Stimulated activated naive CD8-positive, alpha-beta T cell treated with anti-CD3 and anti-CD28 coated beads, Interleukin-15, Interleukin-2, amounts not matched to agents 100 U/mL and 50 U/mL, for 24 hours (primary cell): ENCODE measurements at regions not wholly inside any gene's neighbourhood (a gene's known extent, or its start where the extent isn't known, plus 50 kb on each side); places are given as distances from the start of the nearest gene placed in this dataset.

Source experiments
- ATAC-seq: fragments of 150-1000 bp; cut with Tn5 transposase; one replicate; pipeline ENCODE4 v1.10.0; 2021
- DNase-seq: peaks from one replicate; pipeline ENCODE4 v3.0.0; 2021

- ATAC-seq = no peak
- no peak for DNase-seq
These were observed 342.8 kb downstream of the MTX2 start for GRCh38 chr2:176612036-176612435.

- ATAC-seq (no peak), DNase-seq (no peak)
These were observed 343.5 kb downstream of the MTX2 start for GRCh38 chr2:176612736-176613135.

GRCh38 chr2:176613323-176613987, 344.2 kb downstream of the MTX2 start:
- ATAC-seq (no peak), DNase-seq (no peak)

DNA sequence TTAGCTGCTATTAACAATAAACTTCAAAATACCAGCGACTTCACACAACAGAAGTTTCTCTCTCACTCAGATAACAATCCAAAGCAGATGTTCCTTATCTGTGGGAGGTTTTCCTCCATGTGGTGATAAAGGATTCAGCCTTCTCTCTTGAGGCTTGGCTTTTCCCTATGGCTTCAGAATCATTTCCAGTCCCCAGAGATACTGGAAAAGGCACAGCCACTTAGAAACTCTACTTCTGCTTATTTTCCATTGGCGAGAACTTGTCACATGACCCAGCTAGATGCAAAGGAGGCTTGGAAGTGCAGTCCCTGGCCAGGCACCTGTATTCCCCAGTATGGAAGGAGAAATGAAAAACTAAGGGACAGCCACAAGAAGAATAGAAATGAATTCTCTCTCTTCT, 344.8 kb downstream of the MTX2 start:
- no peak for ATAC-seq
- no peak for DNase-seq

GRCh38 chr2:176614930-176615329, 345.7 kb downstream of the MTX2 start:
- no peak for ATAC-seq
- DNase-seq = no peak

GRCh38 chr2:176619504-176619903, 350.3 kb downstream of the MTX2 start:
- ATAC-seq = no peak
- no peak for DNase-seq

GRCh38 chr2:176621350-176621749, 352.1 kb downstream of the MTX2 start:
- DNase-seq (no peak), ATAC-seq (no peak)

DNA sequence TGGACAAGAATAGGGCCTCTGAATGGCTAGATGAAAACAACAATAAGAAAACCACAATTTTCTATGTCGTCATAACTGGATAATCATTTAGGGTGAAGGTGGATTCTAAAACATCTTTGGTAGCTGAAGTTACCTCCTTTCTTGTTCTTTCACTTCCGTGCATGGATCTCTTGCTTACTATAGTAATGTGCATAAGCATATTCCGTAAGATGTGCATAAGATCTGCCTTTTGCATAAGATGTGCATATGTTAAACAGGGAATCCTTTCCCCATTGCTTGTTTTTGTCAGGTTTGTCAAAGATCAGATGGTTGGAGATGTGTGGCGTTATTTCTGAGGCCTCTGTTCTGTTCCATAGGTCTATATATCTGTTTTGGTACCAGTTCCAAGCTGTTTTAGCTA, 353.6 kb downstream of the MTX2 start:
- DNase-seq (no peak), ATAC-seq (no peak)

DNA sequence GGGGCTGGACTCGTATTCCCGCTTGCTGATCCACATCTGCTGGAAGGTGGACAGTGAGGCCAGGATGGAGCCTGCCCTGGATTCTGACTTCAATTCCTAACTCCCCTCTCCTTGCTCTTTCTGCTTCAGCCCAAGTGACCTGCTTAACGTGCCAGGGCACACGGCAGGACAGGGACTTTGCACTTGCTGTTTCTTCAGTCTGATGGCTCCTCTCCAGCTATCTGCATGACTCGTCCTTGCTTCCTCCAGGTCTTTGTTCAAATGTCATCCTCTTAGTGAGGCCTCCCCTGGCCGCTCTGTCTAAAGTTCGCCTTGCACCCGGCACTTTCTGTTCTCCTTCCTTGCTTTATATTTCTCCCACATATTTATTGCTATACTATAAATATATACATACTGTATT, 357.6 kb downstream of the MTX2 start:
- DNase-seq (no peak), ATAC-seq (no peak)

GRCh38 chr2:176628438-176628837, 359.2 kb downstream of the MTX2 start:
- DNase-seq (no peak), ATAC-seq (no peak)

GRCh38 chr2:176633754-176634153, 364.5 kb downstream of the MTX2 start:
- ATAC-seq (no peak), DNase-seq (no peak)

- ATAC-seq = no peak
These were observed 367.2 kb downstream of the MTX2 start for GRCh38 chr2:176636401-176636800.

GRCh38 chr2:176637142-176637485, 367.9 kb downstream of the MTX2 start:
- no peak for ATAC-seq
- no peak for DNase-seq

More at GRCh38 chr2:176636401-176636800, 367.2 kb downstream of the MTX2 start:
- DNase-seq = no peak

GRCh38 chr2:176637486-176638166, 368.4 kb downstream of the MTX2 start:
- peak; percentile 51 for ATAC-seq
- DNase-seq = peak; percentile 19

- peak; percentile 89 for ATAC-seq
- DNase-seq = peak; percentile 72
These were observed 369.1 kb downstream of the MTX2 start for GRCh38 chr2:176638167-176639015.

DNA sequence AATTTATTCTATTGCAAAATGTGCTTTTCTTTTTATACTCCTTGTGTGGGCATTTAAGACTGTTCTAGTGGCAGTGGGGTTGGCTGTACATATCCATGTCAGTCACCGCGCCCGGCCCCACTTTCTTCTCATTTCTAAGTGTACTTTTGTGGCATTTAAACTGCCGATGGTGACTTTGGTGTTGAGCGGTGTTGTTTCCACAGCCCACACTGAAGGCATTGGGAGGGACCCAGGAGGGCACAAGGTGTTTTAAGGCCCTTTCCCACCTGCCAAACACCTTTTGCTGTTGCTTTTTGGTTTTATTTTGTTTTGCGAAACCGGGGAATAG, 369.7 kb downstream of the MTX2 start:
- ATAC-seq (no peak), DNase-seq (no peak)

- no peak for DNase-seq
- ATAC-seq = no peak
These were observed 370.4 kb downstream of the MTX2 start for GRCh38 chr2:176639671-176640070.

DNA sequence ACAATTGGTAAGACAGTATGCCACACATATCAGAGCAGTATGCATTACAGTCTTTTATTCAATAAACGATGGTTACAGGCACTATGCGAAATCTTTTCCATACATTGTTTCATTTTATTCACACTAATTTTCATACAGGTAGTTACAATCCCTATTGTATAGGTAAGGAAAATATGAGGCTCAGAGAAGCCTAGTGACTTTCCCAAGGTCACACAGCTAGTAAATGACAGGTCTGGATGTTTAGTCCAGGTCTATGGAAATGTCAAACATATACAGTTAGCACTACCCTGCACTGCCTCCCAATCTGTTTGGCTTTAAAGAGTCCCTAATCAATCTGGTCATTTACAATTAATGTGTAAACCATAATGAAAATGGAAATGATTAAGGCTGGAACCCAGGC, 372.2 kb downstream of the MTX2 start:
- ATAC-seq = no peak

DNA sequence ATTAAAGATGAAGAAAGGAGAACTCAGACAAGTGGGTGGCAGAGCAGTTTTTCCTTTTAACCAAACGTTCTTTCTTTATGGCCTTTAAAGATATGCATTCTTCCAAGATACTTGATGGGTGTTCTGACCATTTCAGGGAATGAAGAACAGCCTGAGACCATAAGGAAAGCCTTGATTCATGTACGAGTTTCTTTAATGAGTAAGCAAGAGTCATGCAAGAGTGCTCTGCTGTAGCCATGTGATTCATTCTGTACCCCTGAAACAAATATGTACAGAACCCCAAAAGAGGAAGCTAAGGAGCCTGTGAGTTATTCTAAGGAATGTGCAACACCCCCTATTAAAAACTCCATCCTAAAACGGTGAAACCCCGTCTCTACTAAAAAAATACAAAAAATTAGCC, 372.8 kb downstream of the MTX2 start:
- no peak for DNase-seq

More for the DNA sequence above, 372.2 kb downstream of the MTX2 start:
- no peak for DNase-seq

DNA sequence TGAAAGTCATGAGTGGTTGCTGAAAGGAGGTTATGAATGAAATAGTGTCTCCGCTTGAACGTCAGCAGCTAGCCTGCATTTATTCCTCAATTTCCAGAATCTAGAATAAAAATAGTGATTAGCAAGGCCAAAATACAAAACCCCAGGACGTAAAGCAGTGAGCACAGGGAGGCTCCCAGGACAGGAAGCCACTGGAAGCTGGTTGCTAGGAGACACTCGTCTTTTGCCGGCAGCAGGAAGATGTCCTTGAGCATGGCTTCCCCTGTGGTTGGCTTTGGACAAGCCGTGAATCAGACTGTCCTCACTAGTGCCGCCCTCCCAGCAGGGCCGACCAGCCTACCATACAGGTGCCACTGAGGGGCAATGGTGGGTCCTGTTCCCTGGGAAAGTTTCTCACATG, 374.4 kb downstream of the MTX2 start:
- no peak for DNase-seq
- no peak for ATAC-seq

More for the DNA sequence above, 372.8 kb downstream of the MTX2 start:
- ATAC-seq = no peak

- no peak for DNase-seq
- ATAC-seq = no peak
These were observed 376.3 kb downstream of the MTX2 start for GRCh38 chr2:176645494-176645893.

GRCh38 chr2:176646033-176646615, 376.9 kb downstream of the MTX2 start:
- no peak for DNase-seq
- no peak for ATAC-seq
